Adrenal gland (tissue), 5 donors: ENCODE measurements at regions not wholly inside any gene's neighbourhood (a gene's known extent, or its start where the extent isn't known, plus 50 kb on each side); places are given as distances from the start of the nearest gene placed in this dataset.

Experiments
- POLR2A ChIP-seq, 2 donors: fragments of 450-650 bp; IDR thresholded peaks; one replicate each; pipeline ENCODE4 v1.6.1; 2017; ENCODE audit warnings: antibody characterized with exemption in 2 of 2, mild to moderate bottlenecking in 2 of 2, moderate library complexity in 1 of 2
- TF ChIP-seq, protein P1 (sequence below), 6 experiments: fragments of 450-650 bp in 4 of 6; fragments of 200-600 bp in 2 of 6; sonication (generic) in 1 of 6; IDR thresholded peaks; 1 replicate in 5 of 6; 2 replicates in 1 of 6; pipeline versions ENCODE4 v1.5.1 to v1.8.0; 2016 to 2021; ENCODE audit warnings: antibody characterized with exemption in 6 of 6, mild to moderate bottlenecking in 2 of 6, moderate library complexity in 1 of 6
- donor health status: DM: no; HTN: no; CAD: no.

DNA sequence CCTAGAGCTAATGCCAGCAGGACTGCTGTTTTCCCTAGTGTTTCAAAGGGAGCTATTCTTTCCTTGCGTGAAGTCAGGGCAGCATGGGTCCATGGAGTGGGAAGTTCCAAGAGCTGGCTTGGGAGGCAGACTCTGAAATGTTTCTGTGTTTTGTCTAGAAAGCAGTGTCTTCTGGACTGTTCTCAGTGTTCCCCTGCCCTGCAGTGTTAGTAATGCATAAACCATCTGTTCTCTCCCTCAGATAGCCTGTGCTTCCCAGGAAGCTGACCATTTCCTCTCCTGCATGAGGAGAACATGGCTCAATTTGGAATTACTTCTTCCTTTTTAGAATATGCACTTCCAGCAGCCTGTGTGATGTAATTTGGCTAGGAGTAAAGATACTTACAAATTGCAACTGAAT, 116.7 kb upstream of the CXCL13 start:
- TF ChIP-seq POLR2A (IDR thresholded peaks at IDR 0.05) = no peak
- TF ChIP-seq, protein P1, sequence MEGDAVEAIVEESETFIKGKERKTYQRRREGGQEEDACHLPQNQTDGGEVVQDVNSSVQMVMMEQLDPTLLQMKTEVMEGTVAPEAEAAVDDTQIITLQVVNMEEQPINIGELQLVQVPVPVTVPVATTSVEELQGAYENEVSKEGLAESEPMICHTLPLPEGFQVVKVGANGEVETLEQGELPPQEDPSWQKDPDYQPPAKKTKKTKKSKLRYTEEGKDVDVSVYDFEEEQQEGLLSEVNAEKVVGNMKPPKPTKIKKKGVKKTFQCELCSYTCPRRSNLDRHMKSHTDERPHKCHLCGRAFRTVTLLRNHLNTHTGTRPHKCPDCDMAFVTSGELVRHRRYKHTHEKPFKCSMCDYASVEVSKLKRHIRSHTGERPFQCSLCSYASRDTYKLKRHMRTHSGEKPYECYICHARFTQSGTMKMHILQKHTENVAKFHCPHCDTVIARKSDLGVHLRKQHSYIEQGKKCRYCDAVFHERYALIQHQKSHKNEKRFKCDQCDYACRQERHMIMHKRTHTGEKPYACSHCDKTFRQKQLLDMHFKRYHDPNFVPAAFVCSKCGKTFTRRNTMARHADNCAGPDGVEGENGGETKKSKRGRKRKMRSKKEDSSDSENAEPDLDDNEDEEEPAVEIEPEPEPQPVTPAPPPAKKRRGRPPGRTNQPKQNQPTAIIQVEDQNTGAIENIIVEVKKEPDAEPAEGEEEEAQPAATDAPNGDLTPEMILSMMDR (IDR thresholded peaks at IDR 0.05) = no peak
